ENCODE measurements at regions not wholly inside any gene's neighbourhood (a gene's known extent, or its start where the extent isn't known, plus 50 kb on each side); places are given as distances from the start of the nearest gene placed in this dataset.

DNA sequence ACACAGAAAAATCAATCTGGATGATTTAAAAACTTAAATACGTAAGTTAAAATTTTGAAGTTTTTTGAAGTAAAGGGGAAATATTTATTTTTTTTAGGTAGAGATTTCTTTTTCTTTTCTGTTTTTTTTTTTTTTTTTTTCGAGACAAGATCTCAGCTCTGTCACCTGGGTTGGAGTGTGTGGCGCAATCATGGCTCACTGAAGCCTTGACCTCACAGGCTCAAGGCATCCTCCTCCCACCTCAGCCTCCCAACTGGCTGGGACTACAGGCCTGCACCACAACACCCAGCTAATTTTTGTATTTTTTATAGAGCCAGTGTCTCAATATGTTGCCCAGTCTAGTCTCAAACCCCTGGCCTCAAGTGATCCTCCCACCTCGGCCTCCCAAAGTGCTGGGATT lies 120.4 kb upstream of the CLDN10 start:
- no peak for DNase-seq (ENCODE audit: low read depth)
- no peak overlapping the region for H3K4me3 ChIP-seq (ENCODE audit: low read depth, low read length)
- TF ChIP-seq, protein P1, sequence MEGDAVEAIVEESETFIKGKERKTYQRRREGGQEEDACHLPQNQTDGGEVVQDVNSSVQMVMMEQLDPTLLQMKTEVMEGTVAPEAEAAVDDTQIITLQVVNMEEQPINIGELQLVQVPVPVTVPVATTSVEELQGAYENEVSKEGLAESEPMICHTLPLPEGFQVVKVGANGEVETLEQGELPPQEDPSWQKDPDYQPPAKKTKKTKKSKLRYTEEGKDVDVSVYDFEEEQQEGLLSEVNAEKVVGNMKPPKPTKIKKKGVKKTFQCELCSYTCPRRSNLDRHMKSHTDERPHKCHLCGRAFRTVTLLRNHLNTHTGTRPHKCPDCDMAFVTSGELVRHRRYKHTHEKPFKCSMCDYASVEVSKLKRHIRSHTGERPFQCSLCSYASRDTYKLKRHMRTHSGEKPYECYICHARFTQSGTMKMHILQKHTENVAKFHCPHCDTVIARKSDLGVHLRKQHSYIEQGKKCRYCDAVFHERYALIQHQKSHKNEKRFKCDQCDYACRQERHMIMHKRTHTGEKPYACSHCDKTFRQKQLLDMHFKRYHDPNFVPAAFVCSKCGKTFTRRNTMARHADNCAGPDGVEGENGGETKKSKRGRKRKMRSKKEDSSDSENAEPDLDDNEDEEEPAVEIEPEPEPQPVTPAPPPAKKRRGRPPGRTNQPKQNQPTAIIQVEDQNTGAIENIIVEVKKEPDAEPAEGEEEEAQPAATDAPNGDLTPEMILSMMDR (IDR thresholded peaks at IDR 0.05; ENCODE audit: insufficient read depth, low read depth, low read length): no peak

DNA sequence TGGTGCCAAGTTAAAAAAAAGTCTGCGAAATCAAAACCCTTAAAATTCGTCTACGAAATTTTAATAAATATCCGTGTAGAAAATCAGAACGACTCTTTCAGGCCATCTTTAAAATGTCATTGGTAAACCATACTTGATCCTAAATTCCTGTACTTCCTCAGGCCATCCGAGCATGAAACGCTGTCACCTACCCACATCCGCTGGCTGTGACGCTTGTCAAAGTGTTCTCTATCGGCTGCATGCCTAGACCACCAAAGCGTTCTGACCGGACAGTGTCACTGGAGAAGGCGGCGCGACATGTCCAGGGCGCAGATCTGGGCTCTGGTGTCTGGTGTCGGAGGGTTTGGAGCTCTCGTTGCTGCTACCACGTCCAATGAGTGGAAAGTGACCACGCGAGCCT lies 119.0 kb upstream of the CLDN10 start:
- TF ChIP-seq, protein P1 (IDR thresholded peaks at IDR 0.05; ENCODE audit: insufficient read depth, low read depth, low read length): no peak
- no peak for DNase-seq (ENCODE audit: low read depth)
- H3K4me3 ChIP-seq (ENCODE audit: low read depth, low read length): no peak overlapping the region

DNA sequence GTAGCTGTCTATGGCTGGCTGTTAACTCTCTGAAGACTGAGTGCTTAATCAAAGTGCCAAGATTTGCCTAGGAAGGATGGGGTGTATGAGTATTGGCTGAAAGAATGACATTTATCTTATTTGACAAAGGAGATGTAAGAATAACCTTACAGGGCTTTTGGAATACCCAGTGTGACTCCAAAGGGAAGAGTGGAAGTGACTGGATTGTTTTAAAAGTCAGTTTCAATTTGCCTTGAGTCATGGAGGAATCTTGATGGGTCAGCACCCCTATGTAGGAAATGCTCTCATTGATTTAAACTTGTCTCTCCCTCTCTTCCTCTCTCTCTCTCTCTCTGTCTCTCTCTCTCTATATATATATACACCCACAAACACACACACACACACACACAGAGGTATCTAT lies 118.4 kb upstream of the CLDN10 start:
- TF ChIP-seq, protein P1 (IDR thresholded peaks at IDR 0.05; ENCODE audit: insufficient read depth, low read depth, low read length): no peak
- DNase-seq (ENCODE audit: low read depth): no peak
- H3K4me3 ChIP-seq (ENCODE audit: low read depth, low read length): no peak overlapping the region

DNA sequence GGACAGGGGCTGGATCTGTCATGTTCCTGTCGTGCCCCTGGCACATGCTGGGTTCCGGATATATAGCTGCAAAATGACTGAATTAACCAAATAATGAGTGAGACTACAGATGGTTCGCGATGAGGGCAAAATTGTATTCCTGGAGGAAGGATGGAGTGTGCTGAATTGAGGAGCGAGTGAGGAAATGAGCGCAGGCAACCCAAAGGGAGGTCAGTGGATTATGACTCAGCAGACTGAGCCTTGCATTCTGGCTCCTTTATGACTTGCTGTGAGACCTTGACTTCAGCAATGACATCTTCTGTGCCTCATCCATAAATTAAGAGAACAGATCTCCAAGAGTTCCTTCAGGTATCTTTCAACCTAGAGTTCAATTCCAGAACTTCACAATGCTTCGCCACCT lies 115.0 kb upstream of the CLDN10 start:
- TF ChIP-seq, protein P1 (IDR thresholded peaks at IDR 0.05; ENCODE audit: insufficient read depth, low read depth, low read length): no peak
- no peak for DNase-seq (ENCODE audit: low read depth)

DNA sequence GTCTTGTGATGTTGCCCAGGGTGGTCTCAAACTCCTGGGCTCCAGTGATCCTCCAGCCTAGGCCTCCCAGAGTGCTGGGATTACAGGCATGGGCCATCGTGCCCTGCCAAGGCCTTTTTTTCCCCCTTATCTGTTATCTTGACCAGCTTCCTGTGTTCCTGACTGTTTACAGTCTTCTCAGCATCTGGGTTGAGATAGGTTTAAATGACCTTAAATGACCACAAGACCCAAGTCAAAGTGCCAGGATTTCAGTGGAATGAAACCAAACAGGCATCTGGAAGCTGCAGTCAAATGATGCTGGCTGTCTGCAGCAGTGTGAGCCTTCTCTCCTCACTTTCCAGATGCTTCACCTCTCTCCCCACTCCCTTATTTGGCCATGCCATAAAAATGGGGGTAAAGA lies 114.2 kb upstream of the CLDN10 start:
- TF ChIP-seq, protein P1 (IDR thresholded peaks at IDR 0.05; ENCODE audit: insufficient read depth, low read depth, low read length): no peak
- no peak overlapping the region for H3K4me3 ChIP-seq (ENCODE audit: low read depth, low read length)
- DNase-seq (ENCODE audit: low read depth): peak; percentile 67

More for the DNA sequence above, 115.0 kb upstream of the CLDN10 start:
- H3K4me3 ChIP-seq (ENCODE audit: low read depth, low read length): no peak overlapping the region

DNA sequence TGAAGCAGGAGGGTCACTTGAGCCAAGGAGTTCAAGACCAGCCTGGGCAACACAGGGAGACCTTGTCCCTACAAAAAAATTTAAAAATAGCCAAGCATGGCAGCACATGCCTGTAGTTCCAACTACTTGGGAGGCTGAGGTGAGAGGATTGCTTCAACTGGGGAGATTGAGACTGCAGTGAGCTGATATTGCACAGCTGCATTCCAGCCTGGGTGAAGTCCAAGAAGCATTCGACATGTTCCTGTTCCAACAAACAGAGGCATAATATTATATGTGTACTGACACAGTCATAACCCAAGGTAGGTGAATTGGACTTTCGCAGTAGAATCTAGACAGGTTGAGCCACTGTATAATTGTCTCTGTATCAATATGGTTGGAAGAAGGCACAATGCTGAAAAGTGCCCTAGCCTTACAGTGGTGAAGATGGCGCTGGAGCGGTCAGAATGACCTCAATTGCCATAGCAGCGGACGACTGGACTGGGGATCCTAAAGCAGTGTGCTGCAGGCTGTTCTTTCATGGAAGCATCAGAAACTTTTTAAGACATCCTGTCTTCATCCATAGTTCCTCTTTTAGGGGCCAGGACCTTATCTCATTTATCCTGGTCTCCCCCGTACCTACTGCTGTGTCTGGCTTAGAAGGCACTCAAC lies 112.0 kb upstream of the CLDN10 start:
- DNase-seq (ENCODE audit: low read depth): no peak
- TF ChIP-seq, protein P1 (IDR thresholded peaks at IDR 0.05; ENCODE audit: insufficient read depth, low read depth, low read length): no peak
- H3K4me3 ChIP-seq (ENCODE audit: low read depth, low read length): no peak overlapping the region

DNA sequence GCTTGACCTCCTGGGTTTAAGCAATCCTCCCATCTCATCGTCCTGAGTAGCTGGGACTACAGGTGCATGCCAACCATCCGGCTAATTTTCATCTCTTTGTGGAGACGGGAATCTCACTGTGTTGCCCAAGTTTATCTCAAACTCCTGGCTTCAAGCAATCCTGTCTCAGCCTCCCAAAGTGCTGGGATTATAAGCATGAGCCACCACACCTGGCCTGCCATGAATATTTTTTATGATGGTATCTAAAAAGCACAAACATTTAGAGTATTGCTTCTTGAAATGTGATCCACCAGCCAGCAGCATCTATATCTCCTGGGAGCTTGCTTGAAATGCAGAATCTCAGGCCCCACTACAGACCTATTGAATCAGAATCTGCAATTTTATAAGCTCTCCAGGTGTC lies 111.2 kb upstream of the CLDN10 start:
- no peak for DNase-seq (ENCODE audit: low read depth)
- TF ChIP-seq, protein P1 (IDR thresholded peaks at IDR 0.05; ENCODE audit: insufficient read depth, low read depth, low read length): no peak
- no peak overlapping the region for H3K4me3 ChIP-seq (ENCODE audit: low read depth, low read length)

All from fibroblast of villous mesenchyme (primary cell).